K562 (cell line): ENCODE measurements at regions not wholly inside any gene's neighbourhood (a gene's known extent, or its start where the extent isn't known, plus 50 kb on each side); places are given as distances from the start of the nearest gene placed in this dataset.

ENCODE experiments used
- ATAC-seq: fragments of 200-7000 bp; cut with Tn5 transposase; 3 replicates; pipeline ENCODE4 v1.9.1; 2020; ENCODE audit warnings: moderate library complexity
- BruUV-seq: library from RNA; stranded (reverse); fragments of 400-500 nt; replicated peaks from 2 replicates; lab custom pipeline; 2021; lab: Mats Ljungman, UMichigan
- CTCF ChIA-PET: fragments of 300-600 bp; formaldehyde crosslinking; extraction: SDS; loops from one replicate; lab custom pipeline; 2021; ENCODE audit warnings: low intra/inter-chr PET ratio; lab: Yijun Ruan, JAX
- POLR2A ChIA-PET: fragments of 300-600, 350-650 bp; sonication (Branson Sonifier 250); formaldehyde crosslinking; extraction: SDS; loops from one replicate; lab custom pipeline; 2021; ENCODE audit warnings: antibody characterized with exemption, inconsistent platforms; lab: Yijun Ruan, JAX
- DNase-seq, 4 experiments: peaks; one replicate each; pipeline versions ENCODE4 v3.0.0 to v3.0.0-alpha.2; 2011 to 2018; ENCODE audit warnings: low spot score in 3 of 4, mixed read lengths in 3 of 4; ENCODE audit errors: extremely low read depth in 1 of 4
- FAIRE-seq: peaks from 2 replicates; lab custom pipeline; 2011; peaks lifted over from hg19 to GRCh38; lab: Jason Lieb, UNC
- H2AFZ ChIP-seq: 2 replicates; pipeline ENCODE4 v1.6.0; 2011; ENCODE audit warnings: low read depth, low read length, control low read depth, inconsistent platforms
- H3K27ac ChIP-seq: fragments of 200-600 bp; 3 replicates; pipeline ENCODE4 v1.8.0; 2011; ENCODE audit warnings: low read depth, mild to moderate bottlenecking, control low read depth, inconsistent platforms, low read length, moderate library complexity, mixed read lengths; ENCODE audit errors: extremely low read depth
- H3K27me3 ChIP-seq, 2 experiments: fragments of 300-600 bp in 1 of 2; 2 replicates in 1 of 2; 3 replicates in 1 of 2; pipeline versions ENCODE4 v1.6.0 to v1.8.0; 2011; ENCODE audit warnings: inconsistent platforms in 2 of 2, low read length in 2 of 2, mild to moderate bottlenecking in 1 of 2, mixed read lengths in 1 of 2, moderate library complexity in 1 of 2; ENCODE audit not compliant: control insufficient read depth in 2 of 2, insufficient read depth in 2 of 2
- H3K36me3 ChIP-seq: fragments of 300-600 bp; 3 replicates; pipeline ENCODE4 v1.8.0; 2011; ENCODE audit warnings: mild to moderate bottlenecking, low read length, inconsistent platforms; ENCODE audit not compliant: control insufficient read depth, insufficient read depth
- H3K4me1 ChIP-seq, 2 experiments: fragments of 200-600 bp in 1 of 2; replicated peaks in 1 of 2; 2 replicates in 1 of 2; 3 replicates in 1 of 2; pipeline versions ENCODE4 v1.5.1 to v1.8.0; 2011; ENCODE audit warnings: inconsistent platforms in 2 of 2, low read length in 2 of 2, mild to moderate bottlenecking in 1 of 2, mixed read lengths in 1 of 2, moderate library complexity in 1 of 2; ENCODE audit not compliant: control insufficient read depth in 2 of 2, insufficient read depth in 2 of 2
- H3K4me2 ChIP-seq: 2 replicates; pipeline ENCODE4 v1.6.1; 2011; ENCODE audit warnings: low read length, control low read depth, inconsistent platforms, mixed read lengths; ENCODE audit not compliant: insufficient read depth
- H3K4me3 ChIP-seq: fragments of 200-600 bp; sonication (generic), shearing (Covaris generic); 2 replicates; pipeline ENCODE4 v1.5.1; 2016; ENCODE audit warnings: control low read depth, inconsistent platforms
- H3K79me2 ChIP-seq: fragments of 200-600 bp; 3 replicates; pipeline ENCODE4 v1.8.0; 2011; ENCODE audit warnings: low read length, inconsistent platforms; ENCODE audit not compliant: control insufficient read depth, insufficient read depth
- H3K9ac ChIP-seq, 2 experiments: 2 replicates each; pipeline versions ENCODE4 v1.6.0 to v1.6.1; 2011; ENCODE audit warnings: low read depth in 2 of 2, low read length in 2 of 2, control low read depth in 1 of 2, inconsistent platforms in 1 of 2, mild to moderate bottlenecking in 1 of 2, mixed read lengths in 1 of 2; ENCODE audit not compliant: insufficient read depth in 1 of 2
- H3K9me1 ChIP-seq: one replicate; pipeline ENCODE4 v1.6.0; 2011; ENCODE audit warnings: inconsistent platforms, mild to moderate bottlenecking, low read length, moderate library complexity; ENCODE audit not compliant: control insufficient read depth, insufficient read depth
- H3K9me3 ChIP-seq: replicated peaks from 2 replicates; pipeline ENCODE4 v1.5.1; 2011; ENCODE audit warnings: low read depth, low read length, inconsistent platforms; ENCODE audit not compliant: control insufficient read depth, insufficient read depth
- H4K20me1 ChIP-seq: replicated peaks from 2 replicates; pipeline ENCODE4 v1.6.1; 2011; ENCODE audit warnings: low read length, inconsistent platforms, mixed read lengths; ENCODE audit not compliant: control insufficient read depth, insufficient read depth
- CEBPB ChIP-seq: fragments of 450-650 bp; IDR thresholded peaks from 2 replicates; pipeline ENCODE4 v1.6.1; 2016; ENCODE audit warnings: missing genetic modification characterization, missing compliant biosample characterization
- ILK ChIP-seq: fragments of 450-650 bp; IDR thresholded peaks from 2 replicates; pipeline ENCODE4 v1.6.1; 2016; ENCODE audit warnings: missing genetic modification characterization, low read depth, mild to moderate bottlenecking, missing compliant biosample characterization, moderate library complexity, borderline replicate concordance
- NFYB ChIP-seq: IDR thresholded peaks from 2 replicates; pipeline ENCODE4 v1.6.1; 2011; ENCODE audit warnings: mild to moderate bottlenecking, moderate library complexity; ENCODE audit not compliant: insufficient read length; ENCODE audit errors: extremely low read depth
- in situ Hi-C: fragments of 300-500 bp; cut with MboI; formaldehyde crosslinking; loops from 4 replicates; pipeline ENCODE4 v1.15.0; 2018; ENCODE audit warnings: inconsistent platforms, mixed read lengths
- intact Hi-C: fragments of 100-400 bp; cut with micrococcal nuclease; formaldehyde crosslinking; loops from 2 replicates; pipeline ENCODE4 v1.14.2; 2022
- TF ChIP-seq, protein P1 (sequence below): IDR thresholded peaks from 2 replicates; pipeline ENCODE4 v1.6.1; 2016; ENCODE audit warnings: missing genetic modification characterization, missing compliant biosample characterization
- TF ChIP-seq, protein P2 (sequence below): fragments of 450-650 bp; IDR thresholded peaks from 2 replicates; pipeline ENCODE4 v1.6.1; 2017; ENCODE audit warnings: mild to moderate bottlenecking, moderate library complexity

- TF ChIP-seq, protein P1, sequence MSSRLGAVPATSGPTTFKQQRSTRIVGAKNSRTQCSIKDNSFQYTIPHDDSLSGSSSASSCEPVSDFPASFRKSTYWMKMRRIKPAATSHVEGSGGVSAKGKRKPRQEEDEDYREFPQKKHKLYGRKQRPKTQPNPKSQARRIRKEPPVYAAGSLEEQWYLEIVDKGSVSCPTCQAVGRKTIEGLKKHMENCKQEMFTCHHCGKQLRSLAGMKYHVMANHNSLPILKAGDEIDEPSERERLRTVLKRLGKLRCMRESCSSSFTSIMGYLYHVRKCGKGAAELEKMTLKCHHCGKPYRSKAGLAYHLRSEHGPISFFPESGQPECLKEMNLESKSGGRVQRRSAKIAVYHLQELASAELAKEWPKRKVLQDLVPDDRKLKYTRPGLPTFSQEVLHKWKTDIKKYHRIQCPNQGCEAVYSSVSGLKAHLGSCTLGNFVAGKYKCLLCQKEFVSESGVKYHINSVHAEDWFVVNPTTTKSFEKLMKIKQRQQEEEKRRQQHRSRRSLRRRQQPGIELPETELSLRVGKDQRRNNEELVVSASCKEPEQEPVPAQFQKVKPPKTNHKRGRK (tag), result no peak
- TF ChIP-seq NFYB, result no peak
- no peak for TF ChIP-seq ILK
- TF ChIP-seq CEBPB (tag), result no peak
Measured at GRCh38 chr2:77720115-77720514, 197.9 kb upstream of the LRRTM4 start (continued).

DNA sequence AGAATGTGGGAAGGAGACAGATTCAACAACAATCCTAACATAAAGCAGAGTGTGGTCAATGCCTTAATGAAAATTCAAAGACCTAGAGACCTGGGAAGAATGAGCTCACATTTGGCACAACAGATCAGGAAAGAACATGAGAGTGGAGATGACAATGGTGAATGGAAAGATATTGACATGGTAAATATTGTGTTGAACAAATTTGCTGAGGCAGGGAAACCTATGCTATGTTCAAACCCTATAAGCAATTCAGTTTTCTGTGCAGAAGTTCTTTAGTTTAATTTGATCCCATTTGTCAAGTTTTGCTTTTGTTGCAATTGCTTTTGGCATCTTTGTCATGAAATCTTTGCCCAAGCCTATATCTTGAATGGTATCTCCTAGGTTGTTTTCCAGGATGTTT lies 199.4 kb upstream of the LRRTM4 start:
- intact Hi-C loops, result no loop called here
- no peaks in the 10 kb centered on the region for H3K9me3 ChIP-seq
- H3K4me2 ChIP-seq, result no peak overlapping the region
- no peak overlapping the region for H3K9ac ChIP-seq
- no peaks in the 10 kb centered on the region for H3K36me3 ChIP-seq
- no peaks in the 10 kb centered on the region for H3K4me1 ChIP-seq
- in situ Hi-C loops, result no loop called here
- H4K20me1 ChIP-seq, result no peaks in the 10 kb centered on the region
- TF ChIP-seq, protein P2, sequence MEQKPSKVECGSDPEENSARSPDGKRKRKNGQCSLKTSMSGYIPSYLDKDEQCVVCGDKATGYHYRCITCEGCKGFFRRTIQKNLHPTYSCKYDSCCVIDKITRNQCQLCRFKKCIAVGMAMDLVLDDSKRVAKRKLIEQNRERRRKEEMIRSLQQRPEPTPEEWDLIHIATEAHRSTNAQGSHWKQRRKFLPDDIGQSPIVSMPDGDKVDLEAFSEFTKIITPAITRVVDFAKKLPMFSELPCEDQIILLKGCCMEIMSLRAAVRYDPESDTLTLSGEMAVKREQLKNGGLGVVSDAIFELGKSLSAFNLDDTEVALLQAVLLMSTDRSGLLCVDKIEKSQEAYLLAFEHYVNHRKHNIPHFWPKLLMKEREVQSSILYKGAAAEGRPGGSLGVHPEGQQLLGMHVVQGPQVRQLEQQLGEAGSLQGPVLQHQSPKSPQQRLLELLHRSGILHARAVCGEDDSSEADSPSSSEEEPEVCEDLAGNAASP, result no peak
- DNase-seq, result no peak
- BruUV-seq, result no TSS peak
- CTCF ChIA-PET, result no interaction called here
- ATAC-seq, result no peak
- no peaks in the 10 kb centered on the region for H3K79me2 ChIP-seq
- H2AFZ ChIP-seq, result no peak overlapping the region
- H3K27ac ChIP-seq, result no peak overlapping the region
- no peak overlapping the region for H3K4me3 ChIP-seq
- FAIRE-seq, result no peak
- no peaks in the 10 kb centered on the region for H3K9me1 ChIP-seq
- no peaks in the 10 kb centered on the region for H3K27me3 ChIP-seq
- POLR2A ChIA-PET, result no interaction called here
